ENCODE measurements at regions not wholly inside any gene's neighbourhood (a gene's known extent, or its start where the extent isn't known, plus 50 kb on each side); places are given as distances from the start of the nearest gene placed in this dataset.
A peak's percentile ranks its signal among the peaks of the same experiment; 100 is the strongest.

- POLR2A ChIA-PET, result interaction anchor here (0.7 to 6.0 kb wide), 6 partner anchors 29 to 101 kb away, joined by 3 to 53 read pairs (median 5); no protein-coding TSS in a partner anchor
- CTCF ChIA-PET, result interaction anchor here (0.9 to 1.9 kb wide), 5 partner anchors 10 to 325 kb away, joined by 3 to 5 read pairs (median 4); no protein-coding TSS in a partner anchor
- H3K4me3 Mint-ChIP-seq, result no peak overlapping the region
- peaks cover 91% of the 10 kb centered on the region for H3K4me1 Mint-ChIP-seq (ENCODE audit: low read depth)
- peaks cover 9% of the 10 kb centered on the region for H3K36me3 Mint-ChIP-seq (ENCODE audit: low read depth)
- intact Hi-C loops (cut with micrococcal nuclease), result loop anchor here (1.0 to 10.0 kb wide), 2 partner anchors 73 to 575 kb away; partner anchors contain the start of gene CYP20A1
- peak overlapping the region; percentile 40 for H3K27ac Mint-ChIP-seq
- peaks cover 12% of the 10 kb centered on the region for H3K9me3 Mint-ChIP-seq
- no peaks in the 10 kb centered on the region for H3K27me3 Mint-ChIP-seq
- DNase-seq, result no peak
- TF ChIP-seq CTCF (IDR thresholded peaks at IDR 0.05), result no peak
- no peak for ATAC-seq
These were observed 57.5 kb upstream of the CTLA4 start for GRCh38 chr2:203809991-203810510.

GRCh38 chr2:203811491-203812221 lies 55.9 kb upstream of the CTLA4 start:
- Mint-ChIP-seq H3K27me3 (no peaks in the 10 kb centered on the region), H3K9me3 (peaks cover 2% of the 10 kb centered on the region)
- peak; percentile 93 for DNase-seq

GRCh38 chr2:203812294-203813221 lies 55.0 kb upstream of the CTLA4 start:
- Mint-ChIP-seq H3K36me3 (ENCODE audit: low read depth) (peaks cover 3% of the 10 kb centered on the region), H3K4me1 (ENCODE audit: low read depth) (peaks cover 81% of the 10 kb centered on the region), H3K9me3 (no peaks in the 10 kb centered on the region), H3K27me3 (peaks cover 2% of the 10 kb centered on the region), H3K27ac (peak overlapping the region; percentile 86), H3K4me3 (no peak overlapping the region)
- CTCF ChIA-PET, result interaction anchor here (0.7 to 7.5 kb wide), 14 partner anchors 9 to 326 kb away, joined by 3 to 95 read pairs (median 6); partner anchors contain the start of gene CD28
- intact Hi-C loops (cut with micrococcal nuclease), result loop anchor here (10.0 kb wide), 1 partner anchor 578 kb away; the partner anchor contains the start of gene CYP20A1
- TF ChIP-seq CTCF (IDR thresholded peaks at IDR 0.05), result no peak
- POLR2A ChIA-PET, result interaction anchor here (1.0 to 6.0 kb wide), 16 partner anchors 12 to 328 kb away, joined by 3 to 53 read pairs (median 4); partner anchors contain the start of gene CTLA4
- no peak for ATAC-seq
- no peak for DNase-seq

More at GRCh38 chr2:203811491-203812221, 55.9 kb upstream of the CTLA4 start:
- peaks cover 88% of the 10 kb centered on the region for H3K4me1 Mint-ChIP-seq (ENCODE audit: low read depth)
- H3K27ac Mint-ChIP-seq, result peak overlapping the region; percentile 86
- no peak for TF ChIP-seq CTCF (IDR thresholded peaks at IDR 0.05)
- ATAC-seq, result peak; percentile 84
- peaks cover 3% of the 10 kb centered on the region for H3K36me3 Mint-ChIP-seq (ENCODE audit: low read depth)
- CTCF ChIA-PET, result interaction anchor here (0.5 to 7.5 kb wide), 11 partner anchors 8 to 327 kb away, joined by 3 to 62 read pairs (median 4); no protein-coding TSS in a partner anchor
- intact Hi-C loops (cut with micrococcal nuclease), result loop anchor here (10.0 kb wide), 1 partner anchor 577 kb away; the partner anchor contains the start of gene CYP20A1
- H3K4me3 Mint-ChIP-seq, result no peak overlapping the region
- POLR2A ChIA-PET, result interaction anchor here (0.6 to 6.0 kb wide), 19 partner anchors 9 to 327 kb away, joined by 3 to 53 read pairs (median 4); partner anchors contain the start of gene CTLA4

GRCh38 chr2:203813684-203814083 lies 53.9 kb upstream of the CTLA4 start:
- Mint-ChIP-seq H3K36me3 (ENCODE audit: low read depth) (peaks cover 1% of the 10 kb centered on the region), H3K4me1 (ENCODE audit: low read depth) (peaks cover 71% of the 10 kb centered on the region), H3K27ac (peak overlapping the region; percentile 55), H3K4me3 (no peak overlapping the region), H3K27me3 (peaks cover 2% of the 10 kb centered on the region), H3K9me3 (no peaks in the 10 kb centered on the region)
- ATAC-seq (no peak), DNase-seq (no peak)
- TF ChIP-seq CTCF (IDR thresholded peaks at IDR 0.05), result no peak
- POLR2A ChIA-PET, result interaction anchor here (0.8 to 6.0 kb wide), 9 partner anchors 11 to 305 kb away, joined by 3 to 53 read pairs (median 3); partner anchors contain the start of gene CTLA4
- CTCF ChIA-PET, result interaction anchor here (0.7 to 7.5 kb wide), 18 partner anchors 10 to 327 kb away, joined by 3 to 95 read pairs (median 12); partner anchors contain the start of gene CD28
- intact Hi-C loops (cut with micrococcal nuclease), result loop anchor here (2.0 to 10.0 kb wide), 2 partner anchors 329 to 579 kb away; partner anchors contain the start of gene CYP20A1

All from activated CD8-positive, alpha-beta T cell treated with anti-CD3 and anti-CD28 coated beads for 36 hours (primary cell).